Kidney epithelial cell (primary cell): ENCODE measurements at regions not wholly inside any gene's neighbourhood (a gene's known extent, or its start where the extent isn't known, plus 50 kb on each side); places are given as distances from the start of the nearest gene placed in this dataset.
"Not testable (repeated sequence)": the region's sequence is repeated elsewhere in the genome, so short reads cannot be mapped to it uniquely, and the experiment has no call there.

Experiments
- DNase-seq: peaks from one replicate; pipeline ENCODE4 v3.0.0-alpha.2; 2010; ENCODE audit warnings: low read depth
- H3K27me3 ChIP-seq: 2 replicates; pipeline ENCODE4 v1.6.0; 2011; ENCODE audit warnings: low read length; ENCODE audit not compliant: control insufficient read depth, insufficient read depth
- H3K36me3 ChIP-seq: 2 replicates; pipeline ENCODE4 v1.5.1; 2011; ENCODE audit warnings: low read length; ENCODE audit not compliant: control insufficient read depth, insufficient read depth
- H3K4me3 ChIP-seq: 2 replicates; pipeline ENCODE4 v1.5.1; 2011; ENCODE audit warnings: low read depth, mild to moderate bottlenecking, control low read depth, low read length
- CTCF ChIP-seq: IDR thresholded peaks from 2 replicates; pipeline ENCODE4 v1.5.1; 2011; ENCODE audit warnings: mild to moderate bottlenecking, moderate library complexity, low read length, control low read depth, inconsistent platforms; ENCODE audit not compliant: insufficient read depth, poor library complexity, severe bottlenecking

DNA sequence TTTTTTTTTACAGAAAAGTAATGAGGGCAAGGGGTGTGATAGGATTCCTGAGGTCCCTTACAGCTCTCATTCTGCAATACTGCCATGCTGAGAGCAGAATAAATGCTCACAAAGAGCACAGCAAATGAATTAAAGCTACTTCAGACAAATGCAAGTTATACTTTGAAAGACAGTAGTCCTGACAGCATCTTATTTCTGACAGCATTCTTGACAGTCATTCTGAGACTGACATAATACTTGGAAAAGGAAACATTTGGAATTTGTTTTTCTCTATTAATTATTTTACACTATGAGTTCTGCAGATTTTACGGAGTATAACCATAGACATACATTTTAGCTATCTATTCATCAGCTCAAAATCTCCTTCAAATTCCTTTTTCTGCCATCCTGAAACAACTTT is 935.2 kb upstream of the FAM98A start:
- no peak for TF ChIP-seq CTCF
- DNase-seq: no peak
- Histone ChIP-seq H3K36me3 (no peaks in the 10 kb centered on the region), H3K4me3 (no peak overlapping the region), H3K27me3 (no peaks in the 10 kb centered on the region)

DNA sequence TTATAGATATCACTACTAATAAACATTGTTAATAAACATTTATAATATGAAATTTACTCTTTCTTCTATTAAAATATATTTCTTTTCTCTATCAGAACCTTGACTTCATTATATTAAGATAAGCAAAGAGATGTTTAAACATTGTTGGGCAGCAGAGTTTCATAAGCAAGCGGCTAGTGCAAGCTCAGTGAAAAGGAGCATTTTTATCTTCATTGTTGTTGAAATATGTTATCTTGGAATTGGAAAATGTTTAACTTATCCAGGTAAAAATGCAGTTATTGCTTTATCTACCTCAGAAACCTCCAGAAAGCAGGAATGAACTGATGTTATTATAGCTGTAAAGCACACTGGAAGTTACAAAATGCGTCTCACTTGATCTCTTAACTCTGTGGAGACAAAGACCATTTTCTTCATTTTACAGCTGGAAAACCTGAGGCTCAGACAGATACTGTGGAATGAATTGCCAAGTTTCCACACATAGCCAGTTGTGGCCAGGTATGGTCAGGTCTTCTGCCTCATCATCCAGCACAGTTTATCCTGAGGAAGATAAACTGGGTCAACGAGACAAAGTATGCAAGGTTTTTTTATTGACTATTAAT is 934.6 kb upstream of the FAM98A start:
- no peak for DNase-seq
- TF ChIP-seq CTCF: no peak
- H3K4me3 ChIP-seq: no peak overlapping the region
- no peaks in the 10 kb centered on the region for H3K27me3 ChIP-seq
- no peaks in the 10 kb centered on the region for H3K36me3 ChIP-seq

DNA sequence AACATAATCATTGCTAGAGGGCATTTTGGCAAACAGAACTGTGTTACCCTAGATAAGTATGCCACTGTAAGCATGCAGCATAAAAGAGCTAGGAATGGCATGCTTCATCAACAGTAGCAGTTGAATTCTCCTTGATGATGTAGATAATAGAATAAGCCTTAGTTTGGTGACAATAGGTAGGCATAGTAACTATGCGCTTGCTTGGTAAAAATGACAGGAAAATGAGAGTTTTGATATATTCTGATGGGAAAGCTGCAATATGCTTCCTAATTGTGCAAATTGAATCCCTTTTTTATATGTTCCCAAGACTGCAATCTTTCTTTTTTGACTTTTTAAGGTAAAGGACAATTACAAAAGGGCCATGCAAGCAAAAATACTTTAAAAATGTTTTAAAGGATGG is 930.9 kb upstream of the FAM98A start:
- no peak for DNase-seq
- no peak for TF ChIP-seq CTCF
- Histone ChIP-seq H3K27me3 (no peaks in the 10 kb centered on the region), H3K4me3 (no peak overlapping the region), H3K36me3 (no peaks in the 10 kb centered on the region)

DNA sequence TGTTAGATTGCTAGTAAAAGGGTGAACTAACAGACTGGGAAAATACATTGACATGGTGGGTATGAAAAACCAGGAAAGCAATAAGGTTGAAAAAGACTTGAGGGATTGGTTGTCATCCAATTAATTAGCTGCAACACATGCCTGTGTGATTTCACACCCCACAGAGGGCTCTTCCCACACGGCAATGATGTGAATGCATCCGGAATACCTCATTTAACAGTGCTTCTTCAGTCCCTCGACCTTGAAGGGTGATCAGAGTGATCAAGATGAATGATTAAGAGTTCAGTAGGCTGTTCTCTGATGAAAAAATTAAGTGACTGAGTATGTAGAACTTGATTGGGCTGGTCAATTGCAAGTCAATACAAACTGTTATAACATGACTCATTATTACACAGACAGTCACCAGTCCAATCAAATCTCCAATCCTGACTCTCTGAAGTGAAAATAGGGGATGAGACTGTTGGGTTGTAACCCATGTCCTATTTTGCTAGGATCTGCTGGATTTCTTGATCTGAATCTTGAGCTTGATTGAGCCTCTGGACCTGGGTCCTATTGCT is 924.9 kb upstream of the FAM98A start:
- no peaks in the 10 kb centered on the region for H3K36me3 ChIP-seq
- no peak for DNase-seq
- no peak for TF ChIP-seq CTCF
- H3K4me3 ChIP-seq: no peak overlapping the region
- H3K27me3 ChIP-seq: no peaks in the 10 kb centered on the region

DNA sequence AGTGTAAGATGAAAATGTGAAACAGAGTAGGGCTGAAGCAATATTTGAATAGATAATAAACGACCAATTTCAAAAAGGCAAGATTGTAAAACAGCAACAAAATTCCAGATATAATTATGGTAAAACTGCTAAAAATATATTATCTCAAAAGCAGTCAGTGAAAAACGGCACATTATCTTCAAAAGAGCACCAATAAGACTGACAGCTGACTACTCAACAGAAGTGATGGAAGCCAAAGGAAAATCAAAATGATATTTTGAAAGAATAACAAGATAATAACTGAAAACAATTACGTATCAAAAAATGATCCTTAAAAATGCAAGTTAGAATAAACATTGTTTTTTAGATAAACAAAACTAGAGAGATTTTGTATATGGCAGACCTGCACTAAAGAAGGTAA is 920.6 kb upstream of the FAM98A start:
- Histone ChIP-seq H3K4me3 (no peak overlapping the region), H3K27me3 (no peaks in the 10 kb centered on the region), H3K36me3 (no peaks in the 10 kb centered on the region)
- DNase-seq: no peak
- TF ChIP-seq CTCF: no peak

DNA sequence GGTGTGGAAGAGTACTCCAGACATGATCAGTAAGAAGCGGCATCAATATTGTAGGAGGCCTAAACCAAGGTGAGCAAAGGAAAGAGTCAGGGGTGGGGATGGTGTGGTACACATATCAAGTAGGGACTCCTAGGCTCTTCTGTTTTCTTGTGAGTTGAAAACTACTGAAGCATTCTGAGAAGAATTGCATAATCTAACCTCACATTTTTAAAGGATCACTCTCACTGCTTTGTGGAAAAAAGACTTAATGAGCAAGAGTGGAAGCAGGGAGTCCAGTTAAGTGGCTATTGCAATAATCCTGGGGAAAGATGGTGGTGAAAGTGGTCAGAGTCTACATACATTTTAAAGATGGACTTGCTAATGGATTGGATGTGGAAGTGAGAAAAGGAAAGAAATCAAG is 899.5 kb upstream of the FAM98A start:
- Histone ChIP-seq H3K27me3 (no peaks in the 10 kb centered on the region), H3K4me3 (no peak overlapping the region), H3K36me3 (no peaks in the 10 kb centered on the region)
- TF ChIP-seq CTCF: no peak
- DNase-seq: peak; percentile 37

DNA sequence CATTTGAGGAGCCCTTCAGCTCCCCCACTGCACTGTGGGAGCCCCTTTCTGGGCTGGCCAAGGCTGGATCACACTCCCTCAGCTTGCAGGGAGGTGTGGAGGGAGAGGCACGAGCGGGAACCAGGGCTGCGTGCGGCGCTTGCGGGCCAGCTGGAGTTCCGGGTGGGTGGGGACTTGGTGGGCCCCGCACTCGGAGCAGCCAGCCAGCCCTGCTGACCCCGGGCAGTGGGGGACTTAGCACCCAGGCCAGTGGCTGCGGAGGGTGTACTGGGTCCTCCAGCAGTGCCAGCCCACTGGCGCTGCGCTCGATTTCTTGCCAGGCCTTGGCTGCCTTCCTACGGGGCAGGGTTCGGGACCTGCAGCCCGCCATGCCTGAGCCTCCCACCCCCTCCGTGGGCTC is 895.1 kb upstream of the FAM98A start:
- not testable (repeated sequence) for H3K4me3 ChIP-seq, H3K27me3 ChIP-seq, H3K36me3 ChIP-seq, DNase-seq
